ENCODE measurements at regions not wholly inside any gene's neighbourhood (a gene's known extent, or its start where the extent isn't known, plus 50 kb on each side); places are given as distances from the start of the nearest gene placed in this dataset.

- Histone ChIP-seq H4K20me1 (ENCODE audit: control insufficient read depth, insufficient read depth, low read length, poor library complexity, severe bottlenecking) (no peaks in the 10 kb centered on the region), H3K79me2 (ENCODE audit: control insufficient read depth, insufficient read depth, low read length) (no peaks in the 10 kb centered on the region), H3K4me3 (ENCODE audit: control extremely low read depth in 1 of 5, extremely low read depth in 1 of 5, insufficient read depth in 1 of 5, low read depth in 2 of 5, low read length in 4 of 5) (no peak overlapping the region), H3K36me3 (replicated peaks in 1 of 2; ENCODE audit: control extremely low read depth in 1 of 2, control insufficient read depth in 1 of 2, extremely low read depth in 1 of 2, insufficient read depth in 2 of 2, low read length in 1 of 2) (no peaks in the 10 kb centered on the region), H3K4me2 (replicated peaks; ENCODE audit: low read depth, low read length, poor library complexity, severe bottlenecking) (no peak overlapping the region), H3K27me3 (replicated peaks in 1 of 4; ENCODE audit: control extremely low read depth in 1 of 4, control insufficient read depth in 3 of 4, insufficient read depth in 4 of 4, low read length in 3 of 4) (peaks cover 0 to 3% (median 1%) of the 10 kb centered on the region in 4 experiments), H3K9me3 (ENCODE audit: control extremely low read depth in 1 of 3, control insufficient read depth in 2 of 3, insufficient read depth in 1 of 3, low read length in 2 of 3) (peaks cover 0 to 6% (median 0%) of the 10 kb centered on the region in 3 donors), H3K9ac (ENCODE audit: low read length) (no peak overlapping the region), H3K27ac (ENCODE audit: low read length in 2 of 2) (no peak overlapping the region), H2AFZ (ENCODE audit: insufficient read depth, low read depth, low read length, poor library complexity, severe bottlenecking) (no peak overlapping the region), H3K4me1 (ENCODE audit: control insufficient read depth in 2 of 2, insufficient read depth in 2 of 2, low read length in 2 of 2) (no peaks in the 10 kb centered on the region)
- peaks cover 36% of the 10 kb centered on the region for H3K27me3 Mint-ChIP-seq
- DNase-seq (no peak), ATAC-seq (ENCODE audit: low read depth) (no peak)
- WGBS (ENCODE audit: insufficient coverage): 39% methylated on average over 2 of the region's 3 CpGs
- ChIA-PET POLR2A (no interaction called here), CTCF (no interaction called here)
- TF ChIP-seq EZH2 (IDR thresholded peaks at IDR 0.05; ENCODE audit: borderline replicate concordance, insufficient read depth, low read depth, low read length, poor library complexity, severe bottlenecking) (no peak), CTCF (IDR thresholded peaks at IDR 0.05) (no peak)
- no peaks in the 10 kb centered on the region for H3K9me3 Mint-ChIP-seq (ENCODE audit: insufficient read depth)
- H3K4me1 Mint-ChIP-seq: no peaks in the 10 kb centered on the region
- H3K27ac Mint-ChIP-seq: no peak overlapping the region
- intact Hi-C loops (cut with micrococcal nuclease): no loop called here
- no peak overlapping the region for H3K4me3 Mint-ChIP-seq
Measured at GRCh38 chr10:15453926-15454325, 82.8 kb upstream of the FAM171A1 start.

DNA sequence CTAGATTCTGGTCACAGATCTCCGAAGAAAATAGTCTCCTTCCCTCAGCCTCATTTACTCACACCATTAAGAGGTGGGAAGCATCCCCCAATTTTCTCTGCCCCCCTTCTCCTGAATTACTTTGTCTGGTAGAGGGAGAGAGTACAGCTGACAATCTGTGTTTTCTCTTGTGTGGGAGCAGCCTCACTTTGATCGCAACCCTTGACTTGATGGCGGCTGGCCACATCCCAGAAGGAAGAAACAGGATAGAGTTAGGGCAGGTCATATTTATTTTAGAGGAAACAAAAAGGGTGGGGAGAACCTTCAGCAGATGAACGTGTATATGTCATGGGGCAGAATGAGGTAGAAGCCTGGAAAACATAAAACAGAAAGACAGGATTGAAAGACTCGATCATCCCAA lies 82.4 kb upstream of the FAM171A1 start:
- 83% methylated on average over 4 of the region's 5 CpGs for WGBS (ENCODE audit: insufficient coverage)

More for the DNA sequence above, 82.4 kb upstream of the FAM171A1 start:
- Histone ChIP-seq H3K9me3 (ENCODE audit: control extremely low read depth in 1 of 3, control insufficient read depth in 2 of 3, insufficient read depth in 1 of 3, low read length in 2 of 3) (peaks cover 0 to 3% (median 0%) of the 10 kb centered on the region in 3 donors), H3K4me1 (ENCODE audit: control insufficient read depth in 2 of 2, insufficient read depth in 2 of 2, low read length in 2 of 2) (no peaks in the 10 kb centered on the region), H3K9ac (ENCODE audit: low read length) (no peak overlapping the region), H3K4me3 (ENCODE audit: control extremely low read depth in 1 of 5, extremely low read depth in 1 of 5, insufficient read depth in 1 of 5, low read depth in 2 of 5, low read length in 4 of 5) (no peak overlapping the region), H3K27ac (ENCODE audit: low read length in 2 of 2) (no peak overlapping the region), H2AFZ (ENCODE audit: insufficient read depth, low read depth, low read length, poor library complexity, severe bottlenecking) (no peak overlapping the region), H4K20me1 (ENCODE audit: control insufficient read depth, insufficient read depth, low read length, poor library complexity, severe bottlenecking) (no peaks in the 10 kb centered on the region), H3K4me2 (replicated peaks; ENCODE audit: low read depth, low read length, poor library complexity, severe bottlenecking) (no peak overlapping the region), H3K79me2 (ENCODE audit: control insufficient read depth, insufficient read depth, low read length) (no peaks in the 10 kb centered on the region), H3K36me3 (replicated peaks in 1 of 2; ENCODE audit: control extremely low read depth in 1 of 2, control insufficient read depth in 1 of 2, extremely low read depth in 1 of 2, insufficient read depth in 2 of 2, low read length in 1 of 2) (no peaks in the 10 kb centered on the region), H3K27me3 (replicated peaks in 1 of 4; ENCODE audit: control extremely low read depth in 1 of 4, control insufficient read depth in 3 of 4, insufficient read depth in 4 of 4, low read length in 3 of 4) (peaks cover 0 to 3% (median under 1%) of the 10 kb centered on the region in 4 experiments)
- Mint-ChIP-seq H3K4me1 (no peaks in the 10 kb centered on the region), H3K4me3 (no peak overlapping the region), H3K27me3 (peaks cover 32% of the 10 kb centered on the region), H3K27ac (no peak overlapping the region), H3K9me3 (ENCODE audit: insufficient read depth) (no peaks in the 10 kb centered on the region)
- CTCF ChIA-PET: no interaction called here
- intact Hi-C loops (cut with micrococcal nuclease): no loop called here
- ATAC-seq (ENCODE audit: low read depth): no peak
- no peak for DNase-seq
- POLR2A ChIA-PET: no interaction called here
- no peak for TF ChIP-seq CTCF (IDR thresholded peaks at IDR 0.05)
- TF ChIP-seq EZH2 (IDR thresholded peaks at IDR 0.05; ENCODE audit: borderline replicate concordance, insufficient read depth, low read depth, low read length, poor library complexity, severe bottlenecking): no peak
